ENCODE measurements at regions not wholly inside any gene's neighbourhood (a gene's known extent, or its start where the extent isn't known, plus 50 kb on each side); places are given as distances from the start of the nearest gene placed in this dataset.

- H3K27me3 ChIP-seq (ENCODE audit: insufficient read depth, low read length), result no peaks in the 10 kb centered on the region
- no peak overlapping the region for H3K4me3 ChIP-seq (replicated peaks in 1 of 2; ENCODE audit: low read depth in 1 of 2, low read length in 2 of 2)
- no peak for TF ChIP-seq MAX (IDR thresholded peaks at IDR 0.05)
- no peak for TF ChIP-seq RAD21 (IDR thresholded peaks at IDR 0.05; ENCODE audit: low read depth)
- no peak for TF ChIP-seq ELF1 (IDR thresholded peaks at IDR 0.05; ENCODE audit: borderline replicate concordance, low read depth)
- TF ChIP-seq POLR2A (IDR thresholded peaks at IDR 0.05; ENCODE audit: borderline replicate concordance, extremely low read depth, insufficient read depth, insufficient read length), result no peak
- TF ChIP-seq CBX3 (IDR thresholded peaks at IDR 0.05; ENCODE audit: low read depth), result no peak
- no peak for TF ChIP-seq JUND (IDR thresholded peaks at IDR 0.05)
- no peak for TF ChIP-seq ATF3 (IDR thresholded peaks at IDR 0.05)
- no peak for TF ChIP-seq EGR1 (IDR thresholded peaks at IDR 0.05; ENCODE audit: low read depth)
- no peak for TF ChIP-seq TCF7L2 (IDR thresholded peaks at IDR 0.05; ENCODE audit: borderline replicate concordance, extremely low read depth, insufficient read depth, insufficient read length)
- no peak for TF ChIP-seq ZNF274 (IDR thresholded peaks at IDR 0.05; ENCODE audit: low read depth, low read length)
- TF ChIP-seq CEBPB (IDR thresholded peaks at IDR 0.05; ENCODE audit: low read depth), result no peak
- no peak for TF ChIP-seq FOSL1 (IDR thresholded peaks at IDR 0.05; ENCODE audit: low read depth)
- TF ChIP-seq POLR2AphosphoS5 (IDR thresholded peaks at IDR 0.05; ENCODE audit: low read depth, low read length), result no peak
- TF ChIP-seq SP1 (IDR thresholded peaks at IDR 0.05; ENCODE audit: low read depth), result no peak
- no peak for TF ChIP-seq ZBTB33 (IDR thresholded peaks at IDR 0.05; ENCODE audit: extremely low read depth, insufficient replicate concordance, low read length)
- no peak for TF ChIP-seq SRF (IDR thresholded peaks at IDR 0.05; ENCODE audit: low read depth)
- H3K4me1 ChIP-seq (ENCODE audit: control insufficient read depth in 1 of 2, insufficient read depth in 2 of 2, low read length in 2 of 2), result peaks cover 17 to 39% of the 10 kb centered on the region in 2 experiments; a peak in 3 of 4 replicates
- intact Hi-C loops (cut with micrococcal nuclease), result no loop called here
- H3K9me2 ChIP-seq (ENCODE audit: insufficient read depth), result no peaks in the 10 kb centered on the region
- DNase-seq (ENCODE audit: low read depth, low spot score) (no peak), ATAC-seq (no peak)
- RAD21 ChIA-PET (ENCODE audit: low non-redundant PET in 1 of 2, low total read pairs in 2 of 2, uncharacterized antibody in 2 of 2, unreplicated experiment in 2 of 2), result no interaction called here
- no peaks in the 10 kb centered on the region for H4K20me1 ChIP-seq (ENCODE audit: insufficient read depth)
- CTCF ChIA-PET, result interaction anchor here (1.7 kb wide), 2 partner anchors 29 to 50 kb away, joined by 3 to 5 read pairs; no protein-coding TSS in a partner anchor
- no peaks in the 10 kb centered on the region for H3K36me3 ChIP-seq (ENCODE audit: control insufficient read depth in 1 of 2, insufficient read depth in 2 of 2, low read length in 2 of 2)
- H3K27ac ChIP-seq (ENCODE audit: low read depth, low read length), result no peak overlapping the region
- TSS peak; percentile 12 for BruUV-seq (replicated peaks)
- H2AFZ ChIP-seq (ENCODE audit: low read depth, low read length, poor library complexity, severe bottlenecking), result no peak overlapping the region
- H3K9ac ChIP-seq (ENCODE audit: low read length), result no peak overlapping the region
- H3K79me2 ChIP-seq (ENCODE audit: insufficient read depth, low read length), result no peaks in the 10 kb centered on the region; the same call in 1 of the 2 replicates
- H3K4me2 ChIP-seq (ENCODE audit: low read length), result no peak overlapping the region
- no peaks in the 10 kb centered on the region for H3K9me3 ChIP-seq (ENCODE audit: control insufficient read depth in 1 of 2, insufficient read depth in 1 of 2, low read depth in 1 of 2, low read length in 2 of 2)
- POLR2A ChIA-PET, result interaction anchor here (0.9 kb wide), 1 partner anchor 29 kb away, joined by 3 read pairs; no protein-coding TSS in a partner anchor
Measured at GRCh38 chr1:201742955-201743805, 85.8 kb upstream of the IPO9 start.
